ENCODE measurements at regions not wholly inside any gene's neighbourhood (a gene's known extent, or its start where the extent isn't known, plus 50 kb on each side); places are given as distances from the start of the nearest gene placed in this dataset.
"Not testable (repeated sequence)": the region's sequence is repeated elsewhere in the genome, so short reads cannot be mapped to it uniquely, and the experiment has no call there.

DNA sequence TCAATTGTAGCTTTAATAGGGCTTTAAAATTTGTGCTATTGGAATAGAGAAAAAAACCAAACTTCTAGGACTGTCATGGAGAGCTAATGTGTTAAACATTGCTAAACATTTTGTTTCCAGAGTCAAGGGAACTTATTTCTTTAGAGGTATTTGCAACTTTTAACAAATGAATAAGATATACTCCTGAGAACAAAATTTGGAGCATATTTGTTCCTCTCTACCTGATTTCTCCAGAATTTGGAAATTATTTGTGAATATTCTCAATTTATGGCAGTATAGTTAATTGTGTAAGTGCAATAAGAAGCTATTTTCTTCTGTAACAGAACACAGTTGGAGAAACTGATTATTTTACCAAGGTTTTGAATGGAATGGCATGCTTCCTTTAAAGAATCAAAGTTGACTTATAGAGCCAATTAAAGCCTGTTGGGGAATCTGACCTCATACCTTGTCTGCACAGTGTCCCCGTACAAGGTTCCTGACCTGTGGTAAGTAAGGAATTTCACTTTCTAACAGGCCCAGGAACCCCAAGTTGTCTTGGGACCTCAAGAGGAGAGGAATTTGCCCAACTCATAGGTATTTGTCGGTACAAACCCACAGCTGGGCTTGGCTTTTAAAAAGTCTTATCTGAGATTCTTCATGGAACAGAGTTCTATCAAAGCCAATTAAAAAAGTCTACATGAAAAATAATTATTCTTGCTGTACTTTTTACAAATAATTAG, 72.6 kb upstream of the CSF1 start:
- FAIRE-seq, result no peak
- no TSS peak for BruUV-seq (replicated peaks)
- H3K36me3 ChIP-seq (ENCODE audit: control insufficient read depth in 2 of 2, insufficient read depth in 2 of 2, low read length in 1 of 2), result no peaks in the 10 kb centered on the region
- TF ChIP-seq HDAC6 (IDR thresholded peaks at IDR 0.05; ENCODE audit: unreplicated experiment) (no peak), RFX5 (IDR thresholded peaks at IDR 0.05; ENCODE audit: low read depth, low read length) (no peak), POLR2AphosphoS5 (IDR thresholded peaks at IDR 0.05; ENCODE audit: low read length) (no peak)
- no peaks in the 10 kb centered on the region for H3K4me1 ChIP-seq (ENCODE audit: control insufficient read depth, insufficient read depth, low read length)
- H3K4me2 ChIP-seq (ENCODE audit: control insufficient read depth, insufficient read depth), result no peak overlapping the region
- H3K27me3 ChIP-seq (replicated peaks in 1 of 2; ENCODE audit: control insufficient read depth in 2 of 2, insufficient read depth in 2 of 2, low read length in 1 of 2), result no peaks in the 10 kb centered on the region; a peak in 1 of 4 replicates
- H3K4me3 ChIP-seq, result no peak overlapping the region
- ChIA-PET POLR2A (no interaction called here), RAD21 (ENCODE audit: unreplicated experiment) (no interaction called here), CTCF (interaction anchor here (0.5 to 1.0 kb wide), 3 partner anchors 25 to 146 kb away, joined by 3 to 4 read pairs (median 4); partner anchors contain the start of gene AHCYL1), SMC1A (ENCODE audit: uncharacterized antibody, unreplicated experiment) (interaction anchor here (0.9 kb wide), 1 partner anchor 10 kb away, joined by 4 read pairs; no protein-coding TSS in a partner anchor)
- DNase-seq (ENCODE audit: low read depth, low spot score), result no peak
- no peaks in the 10 kb centered on the region for H3K9me3 ChIP-seq (replicated peaks; ENCODE audit: control insufficient read depth, insufficient read depth, low read length)
- H3K9ac ChIP-seq (ENCODE audit: control insufficient read depth, insufficient read depth, low read length), result no peak overlapping the region
- H3K79me2 ChIP-seq (ENCODE audit: control insufficient read depth, insufficient read depth, low read length), result no peaks in the 10 kb centered on the region
- H4K20me1 ChIP-seq (ENCODE audit: control insufficient read depth, insufficient read depth), result no peaks in the 10 kb centered on the region
- H3K27ac ChIP-seq (ENCODE audit: control insufficient read depth, insufficient read depth), result no peak overlapping the region
- intact Hi-C loops (cut with micrococcal nuclease; ENCODE audit: unreplicated experiment), result no loop called here
- WGBS (ENCODE audit: insufficient coverage, insufficient replicate concordance, low lambda C conversion rate, missing lambda C conversion rate), result 50% methylated on average over 2 of the region's 2 CpGs
- no peak for ATAC-seq
- H2AFZ ChIP-seq (ENCODE audit: control insufficient read depth, low read depth, low read length), result no peak overlapping the region
- in situ Hi-C loops (cut with MboI), result no loop called here

DNA sequence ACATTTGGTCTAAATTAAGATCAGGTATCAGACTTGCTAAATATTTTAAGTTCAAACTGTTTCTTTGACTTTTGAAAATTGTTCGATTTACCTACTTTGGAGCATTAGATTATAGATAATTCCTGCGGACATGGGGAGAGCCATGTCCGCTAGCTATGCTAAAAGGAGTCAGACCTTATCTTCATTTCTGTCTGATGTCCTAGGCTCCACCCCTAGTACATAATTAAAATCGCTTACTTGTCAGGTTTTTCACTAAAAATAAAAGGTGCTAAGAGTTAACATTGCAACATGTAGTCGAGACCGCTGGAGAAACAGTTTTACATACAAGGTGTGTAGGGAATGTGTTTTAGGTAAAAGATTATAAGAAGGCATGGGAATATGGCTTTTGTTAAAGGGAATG, 71.9 kb upstream of the EPS8L3 start:
- ATAC-seq; H4K20me1 ChIP-seq (ENCODE audit: control insufficient read depth, insufficient read depth); in situ Hi-C loops (cut with MboI); H3K4me2 ChIP-seq (ENCODE audit: control insufficient read depth, insufficient read depth); H3K36me3 ChIP-seq (ENCODE audit: control insufficient read depth in 2 of 2, insufficient read depth in 2 of 2, low read length in 1 of 2); RAD21 ChIA-PET (ENCODE audit: unreplicated experiment); H3K4me1 ChIP-seq (ENCODE audit: control insufficient read depth, insufficient read depth, low read length); POLR2A ChIA-PET; H3K27ac ChIP-seq (ENCODE audit: control insufficient read depth, insufficient read depth); H3K4me3 ChIP-seq; DNase-seq (ENCODE audit: low read depth, low spot score); H3K9ac ChIP-seq (ENCODE audit: control insufficient read depth, insufficient read depth, low read length); FAIRE-seq; H3K27me3 ChIP-seq (replicated peaks in 1 of 2; ENCODE audit: control insufficient read depth in 2 of 2, insufficient read depth in 2 of 2, low read length in 1 of 2); H3K9me3 ChIP-seq (replicated peaks; ENCODE audit: control insufficient read depth, insufficient read depth, low read length); intact Hi-C loops (cut with micrococcal nuclease; ENCODE audit: unreplicated experiment); H3K79me2 ChIP-seq (ENCODE audit: control insufficient read depth, insufficient read depth, low read length); H2AFZ ChIP-seq (ENCODE audit: control insufficient read depth, low read depth, low read length); BruUV-seq (replicated peaks): not testable (repeated sequence)
- 72% methylated on average over 6 of the region's 6 CpGs for WGBS (ENCODE audit: insufficient coverage, insufficient replicate concordance, low lambda C conversion rate, missing lambda C conversion rate)
- ChIA-PET SMC1A (ENCODE audit: uncharacterized antibody, unreplicated experiment) (interaction anchor here (0.7 to 1.1 kb wide), 2 partner anchors 17 to 99 kb away, joined by 3 read pairs; no protein-coding TSS in a partner anchor), CTCF (interaction anchor here (1.3 kb wide), 1 partner anchor 10 kb away, joined by 5 read pairs; no protein-coding TSS in a partner anchor)

All from GM12878 (cell line).